Fibroblast of villous mesenchyme (primary cell): ENCODE measurements at regions not wholly inside any gene's neighbourhood (a gene's known extent, or its start where the extent isn't known, plus 50 kb on each side); places are given as distances from the start of the nearest gene placed in this dataset.

Experiments
- DNase-seq: peaks from one replicate; pipeline ENCODE4 v3.0.0-alpha.2; 2010; ENCODE audit warnings: low read depth
- H3K4me3 ChIP-seq: 2 replicates; pipeline ENCODE4 v1.5.1; 2011; ENCODE audit warnings: low read depth, mild to moderate bottlenecking, low read length
- TF ChIP-seq, protein P1 (sequence below): IDR thresholded peaks from 2 replicates; pipeline ENCODE4 v1.5.1; 2012; ENCODE audit warnings: low read depth, mild to moderate bottlenecking, low read length; ENCODE audit not compliant: insufficient read depth

GRCh38 chr4:54585321-54586000 lies 72.3 kb upstream of the KIT start:
- TF ChIP-seq, protein P1, sequence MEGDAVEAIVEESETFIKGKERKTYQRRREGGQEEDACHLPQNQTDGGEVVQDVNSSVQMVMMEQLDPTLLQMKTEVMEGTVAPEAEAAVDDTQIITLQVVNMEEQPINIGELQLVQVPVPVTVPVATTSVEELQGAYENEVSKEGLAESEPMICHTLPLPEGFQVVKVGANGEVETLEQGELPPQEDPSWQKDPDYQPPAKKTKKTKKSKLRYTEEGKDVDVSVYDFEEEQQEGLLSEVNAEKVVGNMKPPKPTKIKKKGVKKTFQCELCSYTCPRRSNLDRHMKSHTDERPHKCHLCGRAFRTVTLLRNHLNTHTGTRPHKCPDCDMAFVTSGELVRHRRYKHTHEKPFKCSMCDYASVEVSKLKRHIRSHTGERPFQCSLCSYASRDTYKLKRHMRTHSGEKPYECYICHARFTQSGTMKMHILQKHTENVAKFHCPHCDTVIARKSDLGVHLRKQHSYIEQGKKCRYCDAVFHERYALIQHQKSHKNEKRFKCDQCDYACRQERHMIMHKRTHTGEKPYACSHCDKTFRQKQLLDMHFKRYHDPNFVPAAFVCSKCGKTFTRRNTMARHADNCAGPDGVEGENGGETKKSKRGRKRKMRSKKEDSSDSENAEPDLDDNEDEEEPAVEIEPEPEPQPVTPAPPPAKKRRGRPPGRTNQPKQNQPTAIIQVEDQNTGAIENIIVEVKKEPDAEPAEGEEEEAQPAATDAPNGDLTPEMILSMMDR: no peak
- no peak for DNase-seq
- no peak overlapping the region for H3K4me3 ChIP-seq

- peak; percentile 69 for DNase-seq
- no peak overlapping the region for H3K4me3 ChIP-seq
- TF ChIP-seq, protein P1: no peak
Measured at GRCh38 chr4:54586320-54586955, 71.3 kb upstream of the KIT start.

GRCh38 chr4:54587107-54587891 lies 70.5 kb upstream of the KIT start:
- DNase-seq: no peak
- no peak overlapping the region for H3K4me3 ChIP-seq
- TF ChIP-seq, protein P1: no peak

DNA sequence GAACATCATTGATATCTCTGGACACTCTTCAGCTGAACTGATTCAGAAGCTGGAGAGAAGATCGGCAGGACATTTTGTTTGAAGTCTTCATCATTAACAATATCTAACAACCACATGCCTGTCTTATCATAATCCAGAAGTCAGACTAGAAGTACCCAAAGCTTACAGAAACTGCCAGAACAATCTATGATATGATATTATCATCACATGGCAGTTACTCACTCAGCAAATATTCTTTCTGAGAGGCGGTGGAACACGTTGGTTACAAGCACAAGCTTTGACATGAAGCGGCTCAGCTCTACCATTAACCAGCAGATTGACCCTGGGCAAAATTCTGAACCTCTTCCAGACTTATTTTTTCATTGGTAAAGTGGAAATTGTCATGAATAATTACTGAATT lies 69.4 kb upstream of the KIT start:
- H3K4me3 ChIP-seq: no peak overlapping the region
- DNase-seq: peak; percentile 11
- TF ChIP-seq, protein P1: no peak

GRCh38 chr4:54589586-54589985 lies 68.2 kb upstream of the KIT start:
- TF ChIP-seq, protein P1: no peak
- DNase-seq: no peak
- no peak overlapping the region for H3K4me3 ChIP-seq

- TF ChIP-seq, protein P1: no peak
- no peak overlapping the region for H3K4me3 ChIP-seq
- DNase-seq: no peak
Measured at GRCh38 chr4:54593795-54594322, 63.9 kb upstream of the KIT start.
